HCT116 (cell line): ENCODE measurements at regions not wholly inside any gene's neighbourhood (a gene's known extent, or its start where the extent isn't known, plus 50 kb on each side); places are given as distances from the start of the nearest gene placed in this dataset.

Experiments
- POLR2A ChIP-seq: IDR thresholded peaks from 2 replicates; pipeline ENCODE4 v1.7.0; 2011; ENCODE audit warnings: borderline replicate concordance; ENCODE audit not compliant: insufficient read depth, insufficient read length; ENCODE audit errors: extremely low read depth
- TF ChIP-seq, protein P1 (sequence below), 3 experiments: fragments of 200-600 bp in 1 of 3; sonication (generic) in 1 of 3; IDR thresholded peaks in 2 of 3; conservative IDR thresholded peaks in 1 of 3; 2 replicates each; pipeline ENCODE4 v1.5.1; 2012 to 2017; ENCODE audit warnings: low read depth in 2 of 3, low read length in 2 of 3, antibody characterized with exemption in 1 of 3, borderline replicate concordance in 1 of 3, control low read depth in 1 of 3, mild to moderate bottlenecking in 1 of 3, mixed read lengths in 1 of 3, mixed run types in 1 of 3, moderate library complexity in 1 of 3; ENCODE audit not compliant: insufficient read depth in 1 of 3

DNA sequence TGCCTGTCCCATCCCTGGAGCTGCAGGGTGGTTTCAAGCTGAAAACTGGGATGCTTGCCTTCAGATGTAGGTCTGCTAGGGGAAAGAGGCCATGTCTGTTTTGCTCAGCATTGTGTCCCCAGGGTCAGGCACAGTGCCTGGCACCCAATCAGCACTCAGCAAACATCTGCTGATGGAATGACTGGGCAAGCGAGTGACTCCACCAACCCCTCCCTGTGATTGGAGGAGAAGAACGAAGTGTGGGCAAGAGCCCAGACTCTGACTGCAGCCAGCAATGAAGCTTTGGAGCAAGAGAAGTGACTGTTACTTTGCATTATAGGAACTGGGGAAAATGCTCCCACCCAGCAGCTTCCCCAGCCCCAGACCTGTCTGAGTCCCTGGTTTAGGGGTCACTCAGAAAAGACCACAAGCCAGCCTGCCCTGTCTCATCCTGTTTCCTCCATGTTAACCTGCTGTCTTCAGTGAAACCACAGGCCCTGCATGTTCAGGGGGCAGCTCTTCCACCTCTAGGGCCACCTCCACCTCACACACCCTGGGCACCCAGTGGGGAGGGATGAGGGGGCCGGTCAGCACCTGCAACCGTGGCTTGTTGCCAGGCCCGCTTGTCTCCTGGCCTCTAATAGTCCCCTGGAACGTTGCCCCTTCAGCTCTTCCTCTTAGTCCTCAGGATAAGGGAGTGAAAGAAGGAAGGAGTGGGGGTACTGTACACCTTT, 147.4 kb downstream of the TRIM29 start:
- TF ChIP-seq, protein P1, sequence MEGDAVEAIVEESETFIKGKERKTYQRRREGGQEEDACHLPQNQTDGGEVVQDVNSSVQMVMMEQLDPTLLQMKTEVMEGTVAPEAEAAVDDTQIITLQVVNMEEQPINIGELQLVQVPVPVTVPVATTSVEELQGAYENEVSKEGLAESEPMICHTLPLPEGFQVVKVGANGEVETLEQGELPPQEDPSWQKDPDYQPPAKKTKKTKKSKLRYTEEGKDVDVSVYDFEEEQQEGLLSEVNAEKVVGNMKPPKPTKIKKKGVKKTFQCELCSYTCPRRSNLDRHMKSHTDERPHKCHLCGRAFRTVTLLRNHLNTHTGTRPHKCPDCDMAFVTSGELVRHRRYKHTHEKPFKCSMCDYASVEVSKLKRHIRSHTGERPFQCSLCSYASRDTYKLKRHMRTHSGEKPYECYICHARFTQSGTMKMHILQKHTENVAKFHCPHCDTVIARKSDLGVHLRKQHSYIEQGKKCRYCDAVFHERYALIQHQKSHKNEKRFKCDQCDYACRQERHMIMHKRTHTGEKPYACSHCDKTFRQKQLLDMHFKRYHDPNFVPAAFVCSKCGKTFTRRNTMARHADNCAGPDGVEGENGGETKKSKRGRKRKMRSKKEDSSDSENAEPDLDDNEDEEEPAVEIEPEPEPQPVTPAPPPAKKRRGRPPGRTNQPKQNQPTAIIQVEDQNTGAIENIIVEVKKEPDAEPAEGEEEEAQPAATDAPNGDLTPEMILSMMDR (IDR thresholded peaks at IDR 0.05 in 2 of 3, conservative IDR thresholded peaks at IDR 0.05 in 1 of 3; ENCODE audit: borderline replicate concordance in 1 of 3, insufficient read depth in 1 of 3, low read depth in 2 of 3, low read length in 2 of 3) = no peak
- TF ChIP-seq POLR2A = no peak
